Nephron progenitor cell (in vitro differentiated cells): ENCODE measurements at regions not wholly inside any gene's neighbourhood (a gene's known extent, or its start where the extent isn't known, plus 50 kb on each side); places are given as distances from the start of the nearest gene placed in this dataset.
"Not testable (repeated sequence)": the region's sequence is repeated elsewhere in the genome, so short reads cannot be mapped to it uniquely, and the experiment has no call there.

Experiments used
- DNase-seq: peaks from one replicate; pipeline ENCODE4 v3.0.0; 2021
- H3K27ac Mint-ChIP-seq: 2 replicates; pipeline ENCODE4 v1.8.0; 2021; ENCODE audit warnings: mild to moderate bottlenecking, moderate library complexity, mixed read lengths
- H3K27me3 Mint-ChIP-seq: 2 replicates; pipeline ENCODE4 v1.8.0; 2021; ENCODE audit warnings: mild to moderate bottlenecking, low read depth, mixed read lengths; ENCODE audit not compliant: poor library complexity
- H3K36me3 Mint-ChIP-seq: 2 replicates; pipeline ENCODE4 v1.8.0; 2021; ENCODE audit warnings: low read depth, mixed read lengths
- H3K4me1 Mint-ChIP-seq: 2 replicates; pipeline ENCODE4 v1.8.0; 2021; ENCODE audit warnings: mixed read lengths
- H3K4me3 Mint-ChIP-seq: 2 replicates; pipeline ENCODE4 v1.8.0; 2021; ENCODE audit warnings: mild to moderate bottlenecking, moderate library complexity, mixed read lengths
- H3K9me3 Mint-ChIP-seq: 2 replicates; pipeline ENCODE4 v1.8.0; 2021; ENCODE audit warnings: mild to moderate bottlenecking, moderate library complexity, mixed read lengths
- CTCF ChIP-seq: fragments of 200-600 bp; sonication (generic); IDR thresholded peaks from 2 replicates; pipeline ENCODE4 v1.5.0; 2021; ENCODE audit warnings: antibody characterized with exemption

GRCh38 chr12:78571953-78572352, 292.6 kb upstream of the SYT1 start:
- no peak for TF ChIP-seq CTCF
- Mint-ChIP-seq H3K4me1 (peaks cover 35% of the 10 kb centered on the region), H3K4me3 (no peak overlapping the region), H3K27me3 (no peaks in the 10 kb centered on the region), H3K9me3 (peaks cover 6% of the 10 kb centered on the region), H3K36me3 (peaks cover 3% of the 10 kb centered on the region), H3K27ac (peak overlapping the region; percentile 50)
- DNase-seq = no peak

DNA sequence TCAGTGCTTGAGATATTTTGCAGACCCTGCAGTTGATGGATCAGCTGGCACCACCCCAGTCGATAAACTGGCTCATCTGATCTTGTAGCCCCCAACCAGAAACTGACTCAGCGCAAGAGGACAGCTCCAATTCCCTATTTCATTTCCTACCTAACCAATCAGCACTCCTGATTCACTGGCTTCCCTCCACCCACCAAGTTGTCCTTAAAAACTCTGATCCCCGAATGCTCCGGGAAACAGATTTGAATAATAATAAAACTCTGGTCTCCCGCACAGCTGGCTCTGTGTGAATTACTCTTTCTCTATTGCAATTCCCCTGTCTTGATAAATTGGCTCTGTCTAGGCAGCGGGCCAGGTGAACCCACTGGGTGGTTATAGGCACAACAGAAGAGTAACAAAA, 289.4 kb upstream of the SYT1 start:
- not testable (repeated sequence) for H3K27ac Mint-ChIP-seq, H3K9me3 Mint-ChIP-seq, H3K36me3 Mint-ChIP-seq, H3K27me3 Mint-ChIP-seq, H3K4me3 Mint-ChIP-seq, DNase-seq
- peaks cover 28% of the 10 kb centered on the region for H3K4me1 Mint-ChIP-seq

GRCh38 chr12:78579846-78580245, 284.7 kb upstream of the SYT1 start:
- no peak overlapping the region for H3K27ac Mint-ChIP-seq
- DNase-seq = no peak
- no peak for TF ChIP-seq CTCF
- peaks cover 22% of the 10 kb centered on the region for H3K9me3 Mint-ChIP-seq
- H3K27me3 Mint-ChIP-seq = no peaks in the 10 kb centered on the region
- no peak overlapping the region for H3K4me3 Mint-ChIP-seq
- H3K36me3 Mint-ChIP-seq = peaks cover 10% of the 10 kb centered on the region
- H3K4me1 Mint-ChIP-seq = peaks cover 6% of the 10 kb centered on the region

- no peak for TF ChIP-seq CTCF
- Mint-ChIP-seq H3K27me3 (no peaks in the 10 kb centered on the region), H3K4me3 (no peak overlapping the region), H3K36me3 (peaks cover 8% of the 10 kb centered on the region), H3K27ac (no peak overlapping the region), H3K4me1 (peaks cover 6% of the 10 kb centered on the region), H3K9me3 (peaks cover 21% of the 10 kb centered on the region)
- no peak for DNase-seq
Observed at GRCh38 chr12:78580296-78580695, 284.3 kb upstream of the SYT1 start.

DNA sequence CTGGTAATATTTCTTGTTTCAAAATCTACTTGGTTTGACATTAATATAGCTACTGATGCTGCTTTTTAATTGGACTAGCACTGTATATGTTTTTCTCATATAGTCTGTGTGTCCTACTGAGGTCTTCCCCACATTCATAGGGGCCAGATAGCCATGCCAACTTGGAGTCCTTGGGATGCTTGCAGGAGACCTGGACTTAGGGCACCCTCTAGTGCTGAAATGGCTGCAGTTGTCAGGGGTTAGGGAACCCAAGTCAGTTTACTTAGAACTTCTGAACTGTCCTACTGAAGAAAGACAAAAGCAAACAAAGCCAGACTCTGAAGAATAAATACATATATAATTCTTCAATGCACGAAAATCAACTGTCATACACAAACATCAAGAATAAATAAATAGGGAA, 279.9 kb upstream of the SYT1 start:
- H3K4me1 Mint-ChIP-seq = peaks cover 5% of the 10 kb centered on the region
- peaks cover 2% of the 10 kb centered on the region for H3K27me3 Mint-ChIP-seq
- peaks cover 13% of the 10 kb centered on the region for H3K36me3 Mint-ChIP-seq
- H3K4me3 Mint-ChIP-seq = no peak overlapping the region
- H3K27ac Mint-ChIP-seq = no peak overlapping the region
- DNase-seq = no peak
- peaks cover 29% of the 10 kb centered on the region for H3K9me3 Mint-ChIP-seq
- TF ChIP-seq CTCF = peak; percentile 7

DNA sequence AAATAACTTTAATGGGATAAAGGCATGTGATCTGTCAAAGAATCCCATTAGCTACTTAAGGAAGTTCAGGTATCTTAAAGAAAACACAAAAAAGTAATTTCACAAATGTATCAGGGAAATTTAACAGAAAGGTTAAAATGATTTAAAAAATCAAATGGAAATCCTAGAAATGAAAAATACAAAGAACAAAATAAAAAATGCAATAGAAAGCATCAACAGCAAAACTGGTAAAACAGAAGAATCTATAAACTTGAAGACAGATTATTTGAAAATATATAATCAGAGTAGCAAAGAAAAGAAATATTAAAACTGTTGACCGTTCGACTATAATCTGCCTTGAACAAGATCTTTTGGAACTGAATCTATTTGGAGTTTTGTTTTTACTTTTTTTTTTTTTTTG, 279.4 kb upstream of the SYT1 start:
- Mint-ChIP-seq H3K4me1 (peaks cover under 1% of the 10 kb centered on the region), H3K9me3 (peaks cover 29% of the 10 kb centered on the region), H3K36me3 (peaks cover 13% of the 10 kb centered on the region), H3K27ac (no peak overlapping the region), H3K27me3 (peaks cover 2% of the 10 kb centered on the region), H3K4me3 (no peak overlapping the region)
- TF ChIP-seq CTCF = no peak
- no peak for DNase-seq
